Pulmonary artery endothelial cell (primary cell): ENCODE measurements at regions not wholly inside any gene's neighbourhood (a gene's known extent, or its start where the extent isn't known, plus 50 kb on each side); places are given as distances from the start of the nearest gene placed in this dataset.

Source experiments
- DNase-seq: peaks from one replicate; pipeline ENCODE4 v3.0.0-alpha.2; 2011; ENCODE audit warnings: low read depth, low spot score

DNA sequence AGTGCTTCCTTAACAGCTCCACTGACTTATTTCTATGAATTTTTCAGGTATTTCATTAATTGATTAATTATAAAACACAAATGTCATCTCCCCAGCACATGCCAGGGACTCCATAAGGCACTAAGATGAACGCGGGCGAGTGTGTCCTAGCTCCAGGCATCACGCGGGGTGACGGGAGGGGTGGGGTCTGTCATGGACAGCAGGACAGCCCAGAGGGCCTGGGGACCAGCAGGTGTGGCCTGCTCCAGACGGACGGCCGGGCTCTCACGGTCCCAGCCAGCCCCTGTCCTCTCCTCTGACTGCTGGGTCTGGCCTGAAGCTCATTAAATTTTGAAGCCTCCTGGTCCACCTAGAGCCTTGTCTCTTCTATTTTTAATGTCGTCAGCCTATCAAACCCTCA lies 531.1 kb downstream of the BRD1 start:
- no peak for DNase-seq

DNA sequence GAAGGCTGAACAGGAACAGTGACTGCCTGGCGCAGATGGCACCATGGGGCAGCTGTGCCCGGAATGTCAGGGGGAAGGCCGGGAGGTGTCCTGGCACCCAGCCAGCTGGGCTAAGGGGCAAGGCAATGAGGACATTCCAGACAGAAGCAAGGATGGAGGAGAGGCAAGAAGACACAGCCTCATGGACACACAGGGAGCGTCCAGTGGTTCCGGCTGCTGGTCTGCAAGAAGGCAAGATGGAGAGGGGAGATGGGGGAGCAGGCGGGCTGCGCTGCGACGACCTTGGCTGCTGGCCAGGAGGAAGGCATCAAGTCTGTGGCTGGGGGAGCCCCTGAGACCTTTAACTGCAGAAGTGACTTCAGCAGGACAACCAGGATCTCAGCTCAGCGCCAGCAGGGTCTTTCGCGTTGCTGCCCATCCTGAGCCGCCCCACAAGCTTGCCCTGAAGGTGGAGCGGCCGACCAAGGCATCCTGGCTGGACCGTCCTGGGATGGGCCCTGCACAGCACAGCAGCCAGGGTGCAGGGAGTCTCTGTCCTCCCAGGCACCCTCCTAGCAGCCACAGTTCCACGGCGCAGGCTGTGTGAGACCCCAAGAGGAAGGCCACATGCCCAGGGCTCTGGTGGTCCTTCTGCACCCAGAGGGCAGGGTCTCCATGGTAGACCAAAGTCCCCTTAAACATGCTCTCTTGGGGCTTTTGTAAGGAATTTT lies 531.7 kb downstream of the BRD1 start:
- DNase-seq, result no peak

DNA sequence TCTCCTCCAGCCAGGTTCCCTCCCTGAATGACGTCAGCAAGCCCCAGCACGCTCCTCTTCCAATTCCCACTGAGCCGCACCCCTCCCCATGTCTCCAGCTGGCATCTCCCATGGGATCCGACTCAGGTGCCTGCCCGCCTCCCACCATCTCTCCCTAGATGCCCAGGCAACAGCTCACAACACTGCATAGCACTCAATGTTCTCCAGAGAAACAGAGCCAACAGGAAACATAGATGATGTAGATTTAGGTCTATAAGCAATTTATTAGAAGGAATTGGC lies 532.3 kb downstream of the BRD1 start:
- DNase-seq, result no peak

DNA sequence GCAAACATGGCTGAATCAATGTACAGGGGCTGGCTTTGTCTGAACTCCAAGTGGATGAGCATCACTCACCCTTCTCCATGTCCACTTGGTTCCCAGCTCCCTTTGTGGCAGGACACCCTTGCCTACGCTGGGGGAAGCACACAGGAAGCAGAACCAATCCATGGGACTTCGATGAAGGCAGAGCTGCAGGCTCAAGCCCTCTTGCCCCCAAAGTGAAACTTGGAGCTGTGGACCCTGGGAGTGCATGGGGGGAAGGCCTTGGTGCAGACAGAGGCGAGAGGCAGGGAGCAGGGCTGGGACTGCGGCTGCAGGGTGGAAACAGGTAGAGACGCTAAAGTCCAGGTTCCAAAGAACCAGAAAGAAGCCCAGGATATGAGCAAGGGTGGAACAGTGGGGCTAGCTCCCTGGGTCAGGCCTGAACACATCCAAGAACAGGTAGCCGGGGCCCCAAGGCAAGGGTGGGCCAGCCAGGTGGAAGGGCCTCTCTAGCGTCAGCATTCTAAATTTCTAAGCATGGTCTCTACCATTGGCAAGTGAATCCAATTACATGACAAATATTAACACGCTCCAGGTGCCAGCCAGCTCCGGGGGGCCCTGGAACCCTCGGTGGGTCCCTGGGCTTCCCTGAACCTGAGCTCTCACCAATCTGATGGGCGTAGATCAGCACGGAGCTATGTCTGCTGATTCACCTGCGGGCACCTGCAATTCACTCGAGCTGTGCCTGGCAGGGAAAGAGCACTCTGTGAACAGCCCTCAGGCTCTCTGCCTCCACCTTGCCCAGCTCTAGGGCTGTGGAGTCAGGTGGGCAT lies 532.8 kb downstream of the BRD1 start:
- DNase-seq, result no peak

DNA sequence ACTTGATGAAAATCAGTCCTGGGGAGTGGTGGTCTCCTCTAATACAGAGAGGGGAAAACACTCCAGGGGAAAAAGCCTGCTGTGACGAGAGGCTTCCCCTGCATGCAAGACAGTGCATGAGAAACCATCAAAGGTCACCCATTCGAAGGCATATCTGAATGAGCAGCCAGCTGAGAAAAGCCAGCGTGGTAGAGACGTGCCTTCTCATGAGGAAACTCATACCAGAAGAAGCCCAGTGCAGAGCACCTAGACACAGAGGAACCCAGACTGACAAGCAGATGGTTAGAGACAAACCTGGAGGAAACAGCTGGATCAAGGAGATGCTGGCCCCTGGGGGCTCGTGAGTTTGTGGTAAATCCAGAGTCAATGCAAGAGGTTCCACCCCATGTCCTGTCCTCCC lies 534.8 kb downstream of the BRD1 start:
- no peak for DNase-seq

DNA sequence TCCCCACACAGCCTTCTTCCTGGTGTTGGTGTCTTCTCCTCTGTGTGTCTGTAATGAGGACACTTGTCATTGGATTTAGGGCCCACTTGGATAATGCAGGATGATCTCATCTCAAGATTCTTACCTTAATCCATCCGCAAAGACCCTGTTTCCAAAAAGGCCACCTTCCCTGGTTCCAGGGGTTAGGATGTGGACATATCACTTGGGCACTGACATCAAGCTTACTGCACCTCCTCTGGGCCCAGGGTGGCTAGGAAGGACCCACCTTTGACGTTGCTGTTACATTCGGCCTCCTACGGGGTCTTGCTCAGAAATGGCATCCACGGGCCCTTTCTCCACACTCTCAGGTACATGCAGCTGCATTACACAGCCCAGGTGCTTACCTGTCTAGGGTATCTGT lies 535.9 kb downstream of the BRD1 start:
- DNase-seq, result no peak

DNA sequence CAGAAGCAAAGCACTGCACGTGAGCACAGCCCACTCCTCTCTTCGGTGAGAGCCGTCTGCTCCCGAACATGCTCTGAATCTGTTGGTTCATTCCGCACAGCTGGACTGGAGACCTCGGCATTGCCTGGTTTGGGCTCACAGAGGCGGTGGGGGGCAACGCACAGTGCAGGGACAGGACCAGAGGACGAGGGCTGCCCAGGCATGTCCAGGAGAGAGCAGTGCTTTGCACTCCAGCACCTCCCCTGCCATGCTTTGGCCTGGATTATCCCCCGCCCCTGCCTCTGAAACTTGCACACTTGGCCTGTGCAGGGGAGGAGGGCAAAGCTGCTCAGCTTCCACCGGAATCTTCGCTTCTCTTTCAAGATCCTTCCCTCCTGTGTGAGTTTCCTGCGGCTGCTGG lies 536.5 kb downstream of the BRD1 start:
- DNase-seq, result no peak

DNA sequence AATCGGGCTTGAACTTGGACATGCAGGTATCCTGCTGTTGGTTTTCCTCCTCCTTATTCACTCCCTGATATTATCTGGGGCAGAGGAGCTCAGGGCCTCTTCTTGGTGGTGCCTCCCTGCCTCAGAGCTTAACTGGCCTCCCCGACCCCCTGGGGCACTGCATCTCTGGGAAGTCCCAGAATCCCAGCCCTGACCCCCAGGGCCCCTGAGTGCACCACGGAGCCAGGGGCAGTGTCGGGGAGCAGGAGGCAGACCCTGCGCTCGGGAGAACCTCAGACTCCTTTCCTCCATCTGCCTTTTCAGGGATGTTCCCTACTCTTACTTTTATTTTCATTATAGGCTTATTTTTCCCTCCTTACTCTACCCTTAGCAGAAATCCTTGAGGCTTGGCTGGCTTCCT lies 537.0 kb downstream of the BRD1 start:
- DNase-seq, result no peak

DNA sequence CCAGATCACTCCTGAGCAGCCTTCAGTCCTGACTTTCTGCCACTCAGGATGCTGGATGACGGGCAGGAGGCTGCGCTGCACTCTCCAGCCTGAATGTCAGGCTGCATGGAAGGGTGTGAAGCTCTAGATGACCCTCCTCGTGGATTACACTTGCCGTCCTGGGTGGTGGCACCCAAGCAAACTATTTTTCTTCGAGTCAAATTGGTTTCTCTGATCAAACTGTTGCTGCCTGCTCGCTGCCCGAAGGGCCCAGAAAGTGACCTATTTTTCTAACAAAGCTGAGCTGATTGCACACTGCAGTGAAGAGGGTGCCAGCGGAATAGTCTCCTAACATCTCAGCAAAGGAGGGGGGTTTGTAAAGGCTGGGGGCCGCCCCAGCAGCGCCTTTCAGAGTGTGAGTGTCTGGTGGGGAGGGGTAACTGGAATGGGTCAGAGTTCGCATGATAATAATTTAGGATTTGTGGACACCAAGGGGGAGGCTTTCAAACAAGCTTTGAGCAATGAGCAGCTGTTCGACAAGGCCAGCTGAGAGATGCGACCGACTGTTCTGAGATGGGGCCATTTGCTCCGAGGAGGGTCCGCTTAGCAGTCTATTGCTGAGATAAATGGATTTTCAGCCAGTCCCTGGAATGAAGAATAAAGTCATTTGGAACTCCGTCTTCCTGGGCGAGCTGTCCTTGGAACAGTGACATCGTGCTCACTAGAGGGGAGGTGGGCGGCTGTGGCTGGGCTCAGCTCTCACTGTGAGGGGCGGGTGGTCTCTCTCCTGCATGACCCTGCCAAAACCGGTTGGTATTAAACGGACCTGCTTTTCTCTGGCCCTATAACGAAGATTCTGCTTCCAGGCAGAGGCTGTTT lies 537.6 kb downstream of the BRD1 start:
- DNase-seq, result no peak

DNA sequence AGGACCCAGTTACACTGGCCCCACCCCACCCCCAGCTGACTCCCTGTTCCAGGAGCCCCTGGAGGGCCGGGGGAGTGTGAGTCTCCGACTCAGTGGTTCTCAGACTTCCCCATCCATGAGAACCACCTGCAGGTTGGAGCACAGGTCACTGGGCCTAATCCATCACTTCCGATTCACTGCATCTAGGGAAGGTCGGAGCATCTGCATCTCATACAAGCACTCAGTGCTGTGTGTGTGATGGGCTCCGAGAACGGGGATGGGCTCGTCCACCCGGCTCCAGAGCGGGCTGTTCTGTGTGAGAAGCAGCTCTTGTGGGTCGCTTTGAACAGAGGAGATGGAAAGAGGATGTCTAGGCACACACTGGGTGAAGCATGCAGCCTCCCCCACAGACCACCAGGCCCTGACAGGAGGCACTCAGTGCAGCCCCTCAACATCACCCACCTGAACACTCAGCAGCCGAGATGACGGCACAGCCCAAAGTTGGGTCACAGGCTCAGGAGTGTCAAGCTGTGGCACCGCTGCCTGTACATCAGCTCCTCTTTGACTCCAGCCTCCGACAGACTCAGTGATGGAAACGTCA lies 541.4 kb downstream of the BRD1 start:
- DNase-seq, result no peak

DNA sequence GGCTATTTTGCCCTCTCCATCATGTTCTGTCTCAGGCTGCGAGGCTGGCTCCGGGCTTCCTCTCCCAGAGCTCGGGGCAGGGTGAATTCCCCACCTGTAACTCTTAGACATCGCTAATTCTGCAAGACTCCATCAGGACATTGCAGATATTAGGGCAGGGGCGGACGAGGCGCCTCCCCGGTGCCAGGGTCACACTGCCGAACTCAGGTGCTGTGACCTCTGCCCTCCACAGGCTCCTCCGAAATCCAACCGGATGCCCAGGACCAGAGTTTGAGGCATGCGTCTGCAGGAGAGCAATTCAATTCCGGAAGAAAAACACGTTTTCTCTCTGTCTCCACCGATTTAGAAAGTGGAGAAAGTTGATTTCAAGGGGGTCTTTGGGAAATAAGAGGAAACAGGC lies 542.7 kb downstream of the BRD1 start:
- no peak for DNase-seq

DNA sequence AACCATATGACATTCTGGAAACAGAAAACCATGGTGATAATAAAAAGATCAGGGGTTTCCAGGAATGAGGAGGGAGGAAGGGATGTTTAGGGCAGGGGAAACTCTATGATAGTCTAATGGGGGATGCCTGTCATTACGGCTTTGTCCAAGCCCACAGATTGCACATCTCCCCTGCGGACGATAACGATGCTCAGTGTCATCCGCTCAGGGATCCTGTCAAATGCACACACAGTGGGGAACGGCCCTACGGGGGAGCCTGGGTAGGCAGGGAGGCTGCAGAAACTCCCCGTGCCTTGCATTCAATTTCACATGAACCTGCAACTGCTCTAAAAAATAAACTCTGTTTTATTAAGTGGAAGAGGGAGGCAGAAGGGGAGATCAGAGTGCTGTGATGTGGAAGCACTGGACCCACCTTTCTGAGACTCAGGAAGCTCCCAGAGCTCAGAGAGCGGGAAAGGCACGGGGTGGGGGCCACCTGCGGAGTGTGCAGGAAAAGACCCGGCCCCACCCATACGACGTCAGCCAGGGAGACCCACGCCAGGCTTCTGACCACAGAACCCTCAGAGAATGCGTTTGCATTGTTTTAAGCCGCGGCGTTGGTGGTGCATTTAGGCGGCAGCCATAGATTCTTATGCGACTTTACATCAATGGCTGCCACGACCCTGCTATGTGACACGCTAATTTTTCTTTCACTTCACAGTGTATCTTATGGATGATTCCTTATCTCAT lies 543.5 kb downstream of the BRD1 start:
- DNase-seq, result no peak

DNA sequence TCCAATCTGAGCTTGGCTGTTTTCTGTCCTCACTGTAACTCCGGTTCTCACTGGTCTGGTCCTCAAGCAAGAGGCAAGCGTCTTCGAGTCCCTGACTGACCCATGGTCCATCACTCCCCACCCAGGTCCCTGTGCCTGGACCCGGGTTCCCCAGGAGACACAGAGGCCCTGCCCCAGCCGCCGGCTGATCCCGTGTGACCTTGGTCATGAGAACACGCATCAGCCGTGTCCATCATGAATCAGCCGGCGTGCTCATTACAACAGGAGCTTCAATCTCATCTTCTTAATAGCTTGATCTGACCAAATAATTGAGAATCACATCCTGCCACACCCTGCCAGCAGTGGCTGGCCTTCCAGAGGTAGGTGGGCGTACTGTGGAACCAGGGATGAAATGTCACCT lies 545.1 kb downstream of the BRD1 start:
- DNase-seq, result no peak

DNA sequence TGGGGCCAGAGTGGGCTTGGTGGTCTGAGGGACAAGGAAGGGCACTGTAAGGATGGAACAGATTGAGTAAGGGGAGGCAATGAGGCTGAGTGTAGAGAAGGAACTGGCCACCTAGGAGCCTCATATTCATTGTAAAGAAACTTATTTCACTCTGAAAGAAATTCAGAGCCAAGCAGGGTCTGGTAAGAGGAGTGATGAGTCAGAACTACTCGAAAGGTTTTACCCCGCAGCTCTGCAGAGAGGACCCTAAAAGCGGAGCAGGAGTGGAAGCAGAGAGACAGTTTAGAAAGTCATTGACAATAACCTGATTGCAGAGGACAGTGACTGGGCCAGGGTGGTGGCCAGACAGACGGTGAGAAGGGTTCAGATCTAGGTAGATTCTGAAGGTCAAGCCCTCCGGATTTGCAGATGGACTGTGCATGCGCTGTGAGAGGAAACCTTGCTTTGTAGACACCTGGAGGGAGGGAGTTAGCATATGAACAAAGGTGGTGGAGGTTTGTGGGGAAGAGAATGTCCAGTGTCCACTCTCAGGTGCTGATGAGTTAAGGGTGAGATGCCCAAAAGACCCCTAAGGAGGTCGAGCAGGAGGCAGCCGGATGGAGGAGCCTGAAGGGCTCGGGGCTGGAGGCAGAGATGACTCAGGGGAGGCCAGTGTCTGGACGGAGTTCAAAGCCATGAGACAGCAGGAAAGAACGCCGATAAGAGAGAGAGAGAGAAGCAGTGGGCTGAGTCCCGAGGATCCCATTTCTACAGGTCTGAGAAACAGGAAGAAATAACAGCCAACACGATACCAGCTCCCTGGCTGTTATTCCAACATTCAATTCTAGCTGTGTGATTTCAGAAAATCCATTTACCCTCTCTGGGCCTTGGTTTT lies 546.0 kb downstream of the BRD1 start:
- no peak for DNase-seq

DNA sequence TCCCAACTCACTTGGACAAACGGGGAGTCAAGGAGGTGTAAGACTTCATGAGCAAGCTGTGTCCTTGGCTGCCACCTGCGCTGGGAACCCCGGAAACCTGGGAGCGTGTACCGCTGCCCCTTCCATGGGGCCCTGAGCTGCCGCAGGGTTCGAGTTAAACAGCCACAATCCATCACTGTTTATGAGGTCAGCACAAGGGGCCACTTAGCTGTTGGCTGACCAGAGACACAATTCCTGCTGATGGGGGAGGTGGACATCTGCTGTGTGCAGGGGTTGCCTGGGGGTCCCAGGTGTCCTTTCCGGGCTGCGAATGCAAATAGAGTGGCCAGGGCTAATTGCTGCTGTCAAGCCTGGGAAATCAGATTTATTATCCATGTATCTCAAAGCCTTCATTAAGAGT lies 549.3 kb downstream of the BRD1 start:
- DNase-seq, result no peak

DNA sequence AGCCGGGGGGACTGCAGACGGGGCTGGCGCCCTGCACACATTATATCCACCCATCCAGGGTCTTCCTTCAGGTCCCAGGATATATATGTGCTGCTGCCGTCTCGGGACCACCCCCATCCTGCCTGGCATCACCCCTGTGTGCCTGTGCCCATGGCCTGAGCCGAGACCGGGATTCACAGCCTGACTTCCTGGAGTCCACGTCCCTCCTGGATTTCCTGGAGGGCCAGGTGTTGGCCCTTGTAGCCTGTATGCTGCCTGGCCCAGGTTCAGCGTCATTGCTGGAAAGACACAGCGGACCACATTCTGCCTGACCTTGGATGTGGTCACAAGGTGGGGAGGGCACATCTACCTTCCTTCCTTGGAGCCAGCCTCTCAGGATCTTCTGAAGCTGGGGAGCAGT lies 551.1 kb downstream of the BRD1 start:
- DNase-seq, result no peak

DNA sequence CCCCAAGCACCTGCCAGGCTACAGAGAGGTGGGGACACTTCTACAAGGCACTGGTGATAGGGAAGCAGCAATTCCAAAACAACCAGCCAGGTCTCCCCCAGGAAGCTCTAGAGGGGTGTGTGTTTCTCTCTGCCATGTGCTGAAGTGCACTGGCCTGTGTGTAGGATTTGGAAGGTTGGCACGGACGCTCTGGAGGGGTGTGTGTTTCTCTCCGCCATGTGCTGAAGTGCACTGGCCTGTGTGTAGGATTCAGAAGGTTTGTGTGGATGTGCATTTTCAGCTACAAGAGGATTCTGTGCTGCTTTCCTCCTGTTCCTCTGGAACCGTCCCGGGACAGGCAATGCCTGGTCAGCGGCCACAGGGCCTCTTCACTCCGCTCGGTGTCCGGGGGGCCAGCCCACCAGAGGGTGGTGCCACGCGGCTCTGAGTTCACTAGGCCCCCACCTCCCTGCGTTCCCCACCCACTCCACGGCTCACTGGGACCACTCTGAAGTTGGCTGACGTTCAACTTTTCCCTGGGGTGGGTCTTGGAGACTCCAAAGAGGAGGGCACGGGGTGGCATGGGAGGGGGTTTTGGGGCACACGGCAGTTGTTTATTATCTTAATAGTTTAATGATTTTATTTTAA lies 552.8 kb downstream of the BRD1 start:
- no peak for DNase-seq

DNA sequence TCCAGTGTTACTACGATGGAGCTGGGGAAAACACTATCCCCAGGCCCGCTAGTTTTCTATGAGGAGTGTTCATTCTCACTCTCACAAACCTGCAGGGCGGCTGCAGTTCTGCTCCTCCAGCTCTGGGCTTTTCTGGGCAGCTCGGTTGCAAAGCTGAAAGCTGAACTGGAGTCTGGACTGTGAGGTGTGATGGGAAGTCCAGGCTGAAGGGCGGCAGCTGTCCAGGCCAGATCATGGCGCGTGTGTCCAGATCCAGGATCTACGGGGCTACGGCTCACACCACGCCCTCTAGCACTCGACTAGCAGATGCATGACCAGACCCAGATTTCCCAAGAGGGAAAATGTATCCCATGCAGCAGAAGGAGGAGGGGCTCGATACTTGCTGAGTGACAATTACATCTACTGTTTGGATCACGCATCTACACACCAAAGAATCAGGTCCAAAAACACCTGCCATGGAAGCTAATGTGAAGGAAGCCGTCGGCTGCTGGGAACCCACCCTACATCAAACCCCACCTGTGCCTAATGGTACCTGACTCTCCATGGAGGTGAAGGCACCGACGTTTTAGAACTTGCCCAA lies 555.0 kb downstream of the BRD1 start:
- no peak for DNase-seq

DNA sequence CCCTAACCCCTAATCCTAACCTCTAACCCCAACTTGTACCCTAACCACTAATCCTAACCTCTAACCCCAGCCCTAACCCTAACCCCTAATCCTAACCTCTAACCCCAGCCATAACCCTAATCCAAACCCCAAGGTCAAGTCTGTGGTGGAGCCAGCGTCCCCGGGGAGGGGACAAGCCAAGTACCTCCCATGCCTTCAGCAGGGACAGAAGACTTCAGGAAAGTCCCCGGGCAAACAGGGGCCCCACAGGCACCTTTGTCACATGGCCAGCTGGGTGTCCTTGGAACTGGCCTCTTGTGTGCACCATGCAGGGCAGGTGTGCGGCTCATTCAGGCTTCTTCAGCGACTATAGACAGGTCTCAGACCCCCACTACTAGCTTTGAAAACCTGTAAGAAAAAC lies 555.8 kb downstream of the BRD1 start:
- DNase-seq, result no peak

DNA sequence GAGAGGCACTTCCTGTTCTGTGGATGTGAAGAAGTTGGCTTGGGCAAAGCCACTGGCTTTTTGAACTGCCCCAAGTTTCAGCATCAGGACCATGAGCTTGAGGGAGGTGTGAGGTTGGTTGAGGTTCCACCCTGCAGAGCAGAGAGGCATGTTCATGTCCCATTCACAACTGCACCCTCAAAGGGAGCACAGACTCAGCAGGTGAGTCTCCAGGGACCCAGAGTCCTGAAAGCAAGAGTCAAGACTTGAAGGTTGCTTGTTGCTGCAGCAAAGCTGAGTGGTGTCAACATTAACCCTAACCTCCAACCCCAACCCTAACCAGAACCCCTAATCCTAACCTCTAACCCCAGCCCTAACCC lies 556.3 kb downstream of the BRD1 start:
- DNase-seq, result no peak
